ENCODE measurements at regions not wholly inside any gene's neighbourhood (a gene's known extent, or its start where the extent isn't known, plus 50 kb on each side); places are given as distances from the start of the nearest gene placed in this dataset.

DNA sequence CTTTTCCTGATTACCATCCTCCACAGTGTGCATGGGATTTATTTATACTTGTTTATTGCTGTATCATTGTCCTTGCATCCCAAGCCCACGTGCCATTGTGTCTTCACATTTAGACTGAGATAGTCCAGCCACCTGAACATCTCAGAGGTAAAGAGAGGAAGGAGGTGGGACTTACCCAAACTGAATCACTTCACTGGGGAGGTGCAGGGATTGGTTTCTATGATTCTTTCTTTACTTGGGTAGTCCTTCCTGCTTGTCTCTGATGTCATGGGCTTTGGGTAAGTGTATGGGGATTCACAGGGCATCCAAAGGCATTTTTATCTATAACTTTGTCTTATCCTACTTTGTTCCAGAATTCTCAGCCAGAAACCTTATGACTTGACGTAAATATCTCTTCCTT lies 141.5 kb upstream of the UMPS start:
- Histone ChIP-seq H3K4me1 (ENCODE audit: control insufficient read depth, extremely low read depth, insufficient read depth, low read length) (no peaks in the 10 kb centered on the region), H2AFZ (ENCODE audit: low read length) (no peak overlapping the region), H3K9ac (ENCODE audit: insufficient read depth, low read length) (no peak overlapping the region), H3K36me3 (ENCODE audit: control insufficient read depth, insufficient read depth, low read length) (no peaks in the 10 kb centered on the region), H3K27ac (ENCODE audit: insufficient read depth, low read length) (no peak overlapping the region), H3K9me3 (ENCODE audit: control insufficient read depth, insufficient read depth, low read depth, low read length) (no peaks in the 10 kb centered on the region), H3K27me3 (ENCODE audit: control insufficient read depth, insufficient read depth, low read length) (peaks cover 29% of the 10 kb centered on the region), H3K4me2 (ENCODE audit: extremely low read depth, insufficient read depth, low read length) (no peak overlapping the region), H3K79me2 (ENCODE audit: control insufficient read depth, insufficient read depth, low read length) (no peaks in the 10 kb centered on the region), H4K20me1 (ENCODE audit: control insufficient read depth, extremely low read depth, insufficient read depth, low read length) (no peaks in the 10 kb centered on the region), H3K4me3 (replicated peaks in 1 of 4; ENCODE audit: control extremely low read depth in 1 of 4, insufficient read depth in 1 of 4, low read depth in 3 of 4, low read length in 4 of 4) (no peak overlapping the region)
- TF ChIP-seq, protein P1, sequence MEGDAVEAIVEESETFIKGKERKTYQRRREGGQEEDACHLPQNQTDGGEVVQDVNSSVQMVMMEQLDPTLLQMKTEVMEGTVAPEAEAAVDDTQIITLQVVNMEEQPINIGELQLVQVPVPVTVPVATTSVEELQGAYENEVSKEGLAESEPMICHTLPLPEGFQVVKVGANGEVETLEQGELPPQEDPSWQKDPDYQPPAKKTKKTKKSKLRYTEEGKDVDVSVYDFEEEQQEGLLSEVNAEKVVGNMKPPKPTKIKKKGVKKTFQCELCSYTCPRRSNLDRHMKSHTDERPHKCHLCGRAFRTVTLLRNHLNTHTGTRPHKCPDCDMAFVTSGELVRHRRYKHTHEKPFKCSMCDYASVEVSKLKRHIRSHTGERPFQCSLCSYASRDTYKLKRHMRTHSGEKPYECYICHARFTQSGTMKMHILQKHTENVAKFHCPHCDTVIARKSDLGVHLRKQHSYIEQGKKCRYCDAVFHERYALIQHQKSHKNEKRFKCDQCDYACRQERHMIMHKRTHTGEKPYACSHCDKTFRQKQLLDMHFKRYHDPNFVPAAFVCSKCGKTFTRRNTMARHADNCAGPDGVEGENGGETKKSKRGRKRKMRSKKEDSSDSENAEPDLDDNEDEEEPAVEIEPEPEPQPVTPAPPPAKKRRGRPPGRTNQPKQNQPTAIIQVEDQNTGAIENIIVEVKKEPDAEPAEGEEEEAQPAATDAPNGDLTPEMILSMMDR (conservative IDR thresholded peaks at IDR 0.05 in 1 of 2, IDR thresholded peaks at IDR 0.05 in 1 of 2; ENCODE audit: low read depth in 1 of 2, low read length in 2 of 2), result no peak
- TF ChIP-seq EZH2 (IDR thresholded peaks at IDR 0.05; ENCODE audit: low read length, missing control alignments), result no peak
- DNase-seq (ENCODE audit: low read depth in 2 of 2), result no peak

GRCh38 chr3:124591699-124592098 lies 138.6 kb upstream of the UMPS start:
- Histone ChIP-seq H3K4me3 (replicated peaks in 1 of 4; ENCODE audit: control extremely low read depth in 1 of 4, insufficient read depth in 1 of 4, low read depth in 3 of 4, low read length in 4 of 4) (no peak overlapping the region), H3K79me2 (ENCODE audit: control insufficient read depth, insufficient read depth, low read length) (no peaks in the 10 kb centered on the region), H3K27me3 (ENCODE audit: control insufficient read depth, insufficient read depth, low read length) (peaks cover 9% of the 10 kb centered on the region), H3K4me2 (ENCODE audit: extremely low read depth, insufficient read depth, low read length) (no peak overlapping the region), H4K20me1 (ENCODE audit: control insufficient read depth, extremely low read depth, insufficient read depth, low read length) (no peaks in the 10 kb centered on the region), H3K27ac (ENCODE audit: insufficient read depth, low read length) (no peak overlapping the region), H3K9ac (ENCODE audit: insufficient read depth, low read length) (no peak overlapping the region), H2AFZ (ENCODE audit: low read length) (no peak overlapping the region), H3K9me3 (ENCODE audit: control insufficient read depth, insufficient read depth, low read depth, low read length) (no peaks in the 10 kb centered on the region), H3K4me1 (ENCODE audit: control insufficient read depth, extremely low read depth, insufficient read depth, low read length) (no peaks in the 10 kb centered on the region), H3K36me3 (ENCODE audit: control insufficient read depth, insufficient read depth, low read length) (no peaks in the 10 kb centered on the region)
- no peak for TF ChIP-seq EZH2 (IDR thresholded peaks at IDR 0.05; ENCODE audit: low read length, missing control alignments)
- TF ChIP-seq, protein P1 (conservative IDR thresholded peaks at IDR 0.05 in 1 of 2, IDR thresholded peaks at IDR 0.05 in 1 of 2; ENCODE audit: low read depth in 1 of 2, low read length in 2 of 2), result no peak
- DNase-seq (ENCODE audit: low read depth in 2 of 2), result no peak

GRCh38 chr3:124592658-124593441 lies 137.4 kb upstream of the UMPS start:
- no peaks in the 10 kb centered on the region for H3K4me1 ChIP-seq (ENCODE audit: control insufficient read depth, extremely low read depth, insufficient read depth, low read length)
- H3K4me3 ChIP-seq (replicated peaks in 1 of 4; ENCODE audit: control extremely low read depth in 1 of 4, insufficient read depth in 1 of 4, low read depth in 3 of 4, low read length in 4 of 4), result no peak overlapping the region
- H3K9ac ChIP-seq (ENCODE audit: insufficient read depth, low read length), result no peak overlapping the region
- H3K27me3 ChIP-seq (ENCODE audit: control insufficient read depth, insufficient read depth, low read length), result peaks cover 5% of the 10 kb centered on the region
- no peaks in the 10 kb centered on the region for H3K79me2 ChIP-seq (ENCODE audit: control insufficient read depth, insufficient read depth, low read length)
- no peak overlapping the region for H2AFZ ChIP-seq (ENCODE audit: low read length)
- no peaks in the 10 kb centered on the region for H4K20me1 ChIP-seq (ENCODE audit: control insufficient read depth, extremely low read depth, insufficient read depth, low read length)
- TF ChIP-seq, protein P1 (conservative IDR thresholded peaks at IDR 0.05 in 1 of 2, IDR thresholded peaks at IDR 0.05 in 1 of 2; ENCODE audit: low read depth in 1 of 2, low read length in 2 of 2), result no peak
- no peak for TF ChIP-seq EZH2 (IDR thresholded peaks at IDR 0.05; ENCODE audit: low read length, missing control alignments)
- no peaks in the 10 kb centered on the region for H3K9me3 ChIP-seq (ENCODE audit: control insufficient read depth, insufficient read depth, low read depth, low read length)
- H3K4me2 ChIP-seq (ENCODE audit: extremely low read depth, insufficient read depth, low read length), result no peak overlapping the region
- H3K36me3 ChIP-seq (ENCODE audit: control insufficient read depth, insufficient read depth, low read length), result no peaks in the 10 kb centered on the region
- H3K27ac ChIP-seq (ENCODE audit: insufficient read depth, low read length), result no peak overlapping the region
- no peak for DNase-seq (ENCODE audit: low read depth in 2 of 2)

Data from fibroblast of lung (primary cell).